Thyroid gland (tissue), 4 donors: ENCODE measurements at regions not wholly inside any gene's neighbourhood (a gene's known extent, or its start where the extent isn't known, plus 50 kb on each side); places are given as distances from the start of the nearest gene placed in this dataset.

Experiments used
- DNase-seq, 2 donors: peaks; one replicate each; pipeline ENCODE4 v3.0.0-alpha.2; 2019
- H3K27ac ChIP-seq, 3 donors: fragments of 200-600 bp; sonication (generic); 1 replicate in 2 of 3; 2 replicates in 1 of 3; pipeline ENCODE4 v1.5.1; 2016 to 2019; ENCODE audit warnings: mild to moderate bottlenecking in 1 of 3, moderate library complexity in 1 of 3
- H3K27me3 ChIP-seq: fragments of 200-600 bp; sonication (generic); one replicate; pipeline ENCODE4 v1.5.1; 2019
- H3K36me3 ChIP-seq, 2 donors: fragments of 200-600 bp; sonication (generic); one replicate each; pipeline ENCODE4 v1.5.1; 2016 to 2019
- H3K4me1 ChIP-seq, 2 donors: fragments of 200-600 bp; sonication (generic); one replicate each; pipeline ENCODE4 v1.5.1; 2017 to 2019
- H3K4me3 ChIP-seq, 3 donors: fragments of 200-600 bp; sonication (generic); replicated peaks in 1 of 3; 1 replicate in 2 of 3; 2 replicates in 1 of 3; pipeline ENCODE4 v1.5.1; 2016; ENCODE audit warnings: mild to moderate bottlenecking in 1 of 3
- H3K9me3 ChIP-seq: fragments of 200-600 bp; sonication (generic); one replicate; pipeline ENCODE4 v1.5.1; 2017
- CTCF ChIP-seq, 6 experiments: fragments of 200-600 bp in 3 of 6; fragments of 450-650 bp in 3 of 6; sonication (generic) in 3 of 6; IDR thresholded peaks; one replicate each; pipeline ENCODE4 v1.5.1; 2016 to 2019; ENCODE audit warnings: antibody characterized with exemption in 6 of 6, mild to moderate bottlenecking in 2 of 6, inconsistent platforms in 1 of 6, moderate library complexity in 1 of 6
- POLR2A ChIP-seq, 2 donors: fragments of 450-650 bp; IDR thresholded peaks; one replicate each; pipeline ENCODE4 v1.6.1; 2017; ENCODE audit warnings: antibody characterized with exemption in 2 of 2, mild to moderate bottlenecking in 2 of 2, moderate library complexity in 1 of 2
- WGBS, 2 donors: methylation state at CpG; one replicate each; pipeline ENCODE4 v1.1.5; 2017; 5-methylcytosine and 5-hydroxymethylcytosine counted together
- intact Hi-C: fragments of 100-400 bp; cut with DNase I; formaldehyde crosslinking; loops from one replicate; pipeline ENCODE4 v1.15.1; 2023

- intact Hi-C loops = no loop called here
- H3K4me1 ChIP-seq = no peaks in the 10 kb centered on the region
- 82 to 90% methylated on average over 9 of the region's 9 CpGs for WGBS, 2 donors
- no peaks in the 10 kb centered on the region for H3K9me3 ChIP-seq
- TF ChIP-seq CTCF (IDR thresholded peaks at IDR 0.05) = no peak
- H3K4me3 ChIP-seq = no peak overlapping the region
- DNase-seq = no peak
- H3K27ac ChIP-seq = no peak overlapping the region
- no peaks in the 10 kb centered on the region for H3K36me3 ChIP-seq
- H3K27me3 ChIP-seq = no peaks in the 10 kb centered on the region
Measured at GRCh38 chr10:130474591-130474990, 338.4 kb downstream of the GLRX3 start.

- Histone ChIP-seq H3K36me3 (no peaks in the 10 kb centered on the region), H3K27me3 (no peaks in the 10 kb centered on the region), H3K27ac (no peak overlapping the region), H3K4me3 (no peak overlapping the region), H3K9me3 (no peaks in the 10 kb centered on the region), H3K4me1 (no peaks in the 10 kb centered on the region)
- TF ChIP-seq CTCF (IDR thresholded peaks at IDR 0.05) = no peak
- TF ChIP-seq POLR2A (IDR thresholded peaks at IDR 0.05) = no peak
- WGBS, 2 donors = 60 to 100% methylated on average over 1 of the region's 5 CpGs
- intact Hi-C loops = no loop called here
- no peak for DNase-seq
Measured at GRCh38 chr10:130477360-130477759, 341.2 kb downstream of the GLRX3 start.

GRCh38 chr10:130479146-130479545 is 343.0 kb downstream of the GLRX3 start:
- Histone ChIP-seq H3K9me3 (no peaks in the 10 kb centered on the region), H3K27ac (no peak overlapping the region), H3K36me3 (no peaks in the 10 kb centered on the region), H3K4me1 (no peaks in the 10 kb centered on the region), H3K4me3 (no peak overlapping the region), H3K27me3 (no peaks in the 10 kb centered on the region)
- intact Hi-C loops = no loop called here
- no peak for TF ChIP-seq CTCF (IDR thresholded peaks at IDR 0.05)
- no peak for DNase-seq
- WGBS, 2 donors = 86 to 90% methylated on average over 6 to 7 of the region's 7 CpGs

GRCh38 chr10:130479926-130480325 is 343.7 kb downstream of the GLRX3 start:
- no peak overlapping the region for H3K4me3 ChIP-seq
- no peak for DNase-seq
- no peaks in the 10 kb centered on the region for H3K27me3 ChIP-seq
- WGBS, 2 donors = 81 to 85% methylated on average over 8 of the region's 8 CpGs
- no peak overlapping the region for H3K27ac ChIP-seq
- no peaks in the 10 kb centered on the region for H3K4me1 ChIP-seq
- intact Hi-C loops = no loop called here
- no peaks in the 10 kb centered on the region for H3K9me3 ChIP-seq
- TF ChIP-seq POLR2A (IDR thresholded peaks at IDR 0.05) (no peak), CTCF (IDR thresholded peaks at IDR 0.05) (no peak)
- no peaks in the 10 kb centered on the region for H3K36me3 ChIP-seq

- DNase-seq = no peak
- Histone ChIP-seq H3K27ac (no peak overlapping the region), H3K4me1 (no peaks in the 10 kb centered on the region), H3K4me3 (no peak overlapping the region), H3K36me3 (no peaks in the 10 kb centered on the region), H3K27me3 (no peaks in the 10 kb centered on the region), H3K9me3 (no peaks in the 10 kb centered on the region)
- WGBS, 2 donors = 90 to 95% methylated on average over 9 to 12 of the region's 16 CpGs
- intact Hi-C loops = no loop called here
- TF ChIP-seq POLR2A (IDR thresholded peaks at IDR 0.05) = no peak
- TF ChIP-seq CTCF (IDR thresholded peaks at IDR 0.05) = no peak
Measured at GRCh38 chr10:130480491-130480890, 344.3 kb downstream of the GLRX3 start.
